Gastroesophageal sphincter (tissue), 3 donors: ENCODE measurements at regions not wholly inside any gene's neighbourhood (a gene's known extent, or its start where the extent isn't known, plus 50 kb on each side); places are given as distances from the start of the nearest gene placed in this dataset.

Experiments
- CTCF ChIP-seq, 4 experiments: fragments of 200-600 bp in 2 of 4; fragments of 450-650 bp in 2 of 4; sonication (generic) in 1 of 4; IDR thresholded peaks; one replicate each; pipeline ENCODE4 v1.5.1; 2017 to 2019; ENCODE audit warnings: antibody characterized with exemption in 4 of 4, mild to moderate bottlenecking in 2 of 4, moderate library complexity in 2 of 4
- POLR2AphosphoS5 ChIP-seq: sonication (generic); formaldehyde crosslinking; IDR thresholded peaks from one replicate; pipeline ENCODE4 v1.6.1; 2017; ENCODE audit warnings: antibody characterized with exemption

GRCh38 chr6:92460133-92460532 is 959.2 kb downstream of the EPHA7 start:
- TF ChIP-seq CTCF (IDR thresholded peaks at IDR 0.05) (no peak), POLR2AphosphoS5 (no peak)
